HG02610 (cell line): ENCODE measurements at regions not wholly inside any gene's neighbourhood (a gene's known extent, or its start where the extent isn't known, plus 50 kb on each side); places are given as distances from the start of the nearest gene placed in this dataset.
"Not testable (repeated sequence)": the region's sequence is repeated elsewhere in the genome, so short reads cannot be mapped to it uniquely, and the experiment has no call there.

Experiments
- ATAC-seq: cut with Tn5 transposase; IDR thresholded peaks from one replicate; pipeline ENCODE4 v1.9.1; 2021; ENCODE audit warnings: mild to moderate bottlenecking, moderate library complexity; ENCODE audit not compliant: unreplicated experiment

DNA sequence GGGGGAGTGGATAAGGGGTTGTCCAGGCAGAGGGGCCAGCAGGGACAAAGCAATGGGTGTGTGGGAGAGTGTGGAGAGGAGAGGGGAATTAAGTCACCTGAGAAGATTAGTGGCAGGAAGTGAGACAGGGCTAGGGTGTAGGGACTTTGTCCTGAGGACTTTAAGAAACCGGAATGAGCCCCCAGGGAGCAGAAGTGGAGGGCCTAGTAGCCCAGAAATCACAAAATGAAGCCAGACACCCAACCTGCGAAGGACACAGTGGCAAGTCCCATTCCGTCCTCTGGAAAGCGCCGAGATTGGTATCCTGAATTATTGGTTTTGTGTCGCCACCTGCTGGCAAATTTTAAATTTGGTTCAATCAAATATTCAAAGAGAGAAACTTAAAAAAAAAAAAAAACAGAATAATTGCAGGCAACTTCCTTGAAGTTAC, 78.0 kb upstream of the SLC25A36 start:
- ATAC-seq, result peak; percentile 53

DNA sequence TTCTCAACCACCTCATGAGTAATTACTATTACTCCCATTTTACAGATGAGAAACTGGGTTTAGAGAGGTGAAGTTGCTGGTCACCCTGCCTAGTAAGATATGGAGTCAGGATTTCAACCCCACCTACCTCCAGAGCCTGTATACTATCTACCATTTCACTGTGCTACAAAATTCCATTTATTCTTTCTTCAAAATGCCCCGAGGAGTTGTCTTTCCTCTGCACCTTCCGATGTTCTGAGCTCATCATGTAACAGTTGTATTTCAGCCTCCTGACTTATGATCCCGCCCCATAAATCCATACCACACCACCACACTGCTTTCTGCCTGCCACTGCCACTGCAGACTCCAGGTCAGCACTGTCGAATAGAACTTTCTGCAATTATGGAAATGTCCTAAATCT, 71.3 kb upstream of the SLC25A36 start:
- no peak for ATAC-seq

DNA sequence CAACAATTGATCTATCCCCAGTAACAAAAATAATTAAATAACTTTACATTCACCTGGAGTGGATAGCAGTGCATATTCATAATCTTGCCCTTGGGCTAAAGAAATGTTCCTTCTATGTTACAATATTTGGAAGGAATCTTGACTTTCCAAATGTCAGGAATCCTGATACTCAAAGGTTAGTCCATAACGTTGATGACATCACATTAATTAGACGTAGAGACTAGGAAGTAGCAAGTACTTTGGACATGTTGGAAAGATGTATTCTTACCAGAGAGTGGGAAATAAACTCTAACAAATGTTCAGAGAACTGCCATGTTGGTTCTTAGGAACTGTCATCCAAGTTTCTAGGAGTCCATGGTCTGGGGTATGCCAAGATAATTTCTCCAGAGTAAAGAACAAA, 70.6 kb upstream of the SLC25A36 start:
- no peak for ATAC-seq

DNA sequence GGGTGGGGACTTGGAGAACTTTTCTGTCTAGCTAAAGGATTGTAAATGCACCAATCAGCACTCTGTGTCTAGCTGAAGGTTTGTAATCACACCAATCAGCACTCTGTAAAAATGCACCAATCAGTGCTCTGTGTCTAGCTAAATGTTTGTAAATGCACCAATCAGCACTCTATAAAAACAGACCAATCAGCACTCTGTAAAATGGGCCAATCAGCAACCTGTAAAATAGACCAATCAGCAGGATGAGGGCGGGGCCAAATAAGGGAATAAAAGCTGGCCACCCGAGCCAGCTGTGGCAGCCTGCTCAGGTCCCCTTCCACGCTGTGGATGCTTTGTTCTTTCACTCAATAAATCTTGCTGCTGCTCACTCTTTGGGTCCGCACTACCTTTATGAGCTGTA, 69.5 kb upstream of the SLC25A36 start:
- ATAC-seq, result not testable (repeated sequence)

DNA sequence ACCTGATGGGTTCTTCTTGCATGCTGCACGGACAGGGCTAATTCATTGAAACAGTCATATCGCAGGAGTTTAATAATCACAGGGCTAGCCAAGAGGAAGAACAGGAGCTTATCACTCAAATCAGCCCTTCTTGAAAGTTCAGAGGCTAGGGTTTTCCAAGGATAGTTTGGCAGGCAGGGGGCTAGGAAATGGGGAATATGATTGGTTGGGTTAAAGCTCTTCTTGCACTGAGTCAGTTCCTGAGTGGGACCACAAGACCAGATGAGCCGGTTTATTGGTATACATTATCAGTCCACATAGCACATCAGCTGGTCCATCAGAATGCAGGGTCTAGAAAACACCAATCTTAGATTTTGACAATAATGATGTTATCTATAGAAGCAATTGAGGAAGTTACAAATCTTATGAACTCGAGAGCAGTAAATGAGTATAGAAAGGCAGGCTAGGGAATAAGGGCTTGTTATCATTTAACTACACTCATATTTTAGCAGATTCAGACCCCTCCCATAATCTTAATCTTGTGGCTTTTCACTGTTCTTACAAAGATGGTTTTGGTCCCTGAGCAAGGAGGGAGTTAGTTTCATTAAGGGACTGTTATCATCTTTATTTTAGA, 58.1 kb upstream of the SLC25A36 start:
- no peak for ATAC-seq

DNA sequence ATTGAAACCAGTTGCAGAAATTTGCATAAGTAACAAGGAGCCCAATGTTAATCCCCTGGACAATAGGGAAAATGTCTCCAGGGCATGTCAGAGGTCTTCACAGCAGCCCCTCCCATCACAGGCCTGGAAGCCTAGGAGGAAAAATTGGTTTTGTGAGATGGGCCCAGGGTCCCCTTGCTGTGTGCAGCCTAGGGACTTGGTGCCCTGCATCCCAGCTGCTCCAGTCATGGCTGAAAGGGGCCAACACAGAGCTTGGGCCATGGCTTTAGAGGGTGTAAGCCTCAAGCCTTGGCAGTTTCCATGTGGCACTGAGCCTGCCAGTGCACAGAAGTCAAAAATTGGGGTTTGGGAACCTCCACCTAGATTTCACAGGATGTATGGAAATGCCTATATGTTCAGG, 55.9 kb upstream of the SLC25A36 start:
- ATAC-seq, result not testable (repeated sequence)
